DND-41 (cell line): ENCODE measurements at regions not wholly inside any gene's neighbourhood (a gene's known extent, or its start where the extent isn't known, plus 50 kb on each side); places are given as distances from the start of the nearest gene placed in this dataset.

Experiments used
- ATAC-seq: fragments of 200-7000 bp; cut with Tn5 transposase; 3 replicates; pipeline ENCODE4 v1.9.1; 2021; ENCODE audit warnings: low read depth; ENCODE audit not compliant: insufficient read depth
- DNase-seq: peaks from one replicate; pipeline ENCODE4 v3.0.0-alpha.2; 2020
- H2AFZ ChIP-seq: 2 replicates; pipeline ENCODE4 v1.6.0; 2012; ENCODE audit warnings: low read depth, low read length
- H3K27ac ChIP-seq: 2 replicates; pipeline ENCODE4 v1.5.1; 2012; ENCODE audit warnings: low read length, inconsistent platforms
- H3K27me3 ChIP-seq: fragments of 200-600 bp; sonication (generic); 2 replicates; pipeline ENCODE4 v1.6.0; 2012; ENCODE audit warnings: low read length, mild to moderate bottlenecking, inconsistent platforms; ENCODE audit not compliant: insufficient read depth, poor library complexity
- H3K36me3 ChIP-seq: 2 replicates; pipeline ENCODE4 v1.5.1; 2012; ENCODE audit warnings: low read length, inconsistent platforms; ENCODE audit not compliant: insufficient read depth
- H3K4me1 ChIP-seq: 2 replicates; pipeline ENCODE4 v1.5.1; 2012; ENCODE audit warnings: mild to moderate bottlenecking, low read length; ENCODE audit not compliant: insufficient read depth
- H3K4me2 ChIP-seq: 2 replicates; pipeline ENCODE4 v1.6.0; 2012; ENCODE audit warnings: mild to moderate bottlenecking, moderate library complexity, low read length, inconsistent platforms; ENCODE audit not compliant: insufficient read depth
- H3K4me3 ChIP-seq, 2 experiments: fragments of 200-600 bp in 1 of 2; shearing (Covaris generic) in 1 of 2; 2 replicates each; pipeline ENCODE4 v1.5.1; 2012 to 2016; ENCODE audit warnings: inconsistent platforms in 2 of 2, low read length in 2 of 2, mild to moderate bottlenecking in 2 of 2, low read depth in 1 of 2, moderate library complexity in 1 of 2
- H3K79me2 ChIP-seq: 2 replicates; pipeline ENCODE4 v1.6.0; 2012; ENCODE audit warnings: low read length, inconsistent platforms; ENCODE audit not compliant: insufficient read depth
- H3K9ac ChIP-seq: 2 replicates; pipeline ENCODE4 v1.6.0; 2012; ENCODE audit warnings: low read depth, mild to moderate bottlenecking, inconsistent platforms, low read length, moderate library complexity
- H3K9me3 ChIP-seq: 2 replicates; pipeline ENCODE4 v1.5.1; 2012; ENCODE audit warnings: low read length, moderate library complexity, mild to moderate bottlenecking, inconsistent platforms; ENCODE audit not compliant: insufficient read depth, severe bottlenecking
- H4K20me1 ChIP-seq: 2 replicates; pipeline ENCODE4 v1.6.0; 2012; ENCODE audit warnings: low read length; ENCODE audit not compliant: insufficient read depth
- CTCF ChIP-seq: IDR thresholded peaks from 2 replicates; pipeline ENCODE4 v1.5.1; 2012; ENCODE audit warnings: borderline replicate concordance, low read length, moderate library complexity, mild to moderate bottlenecking; ENCODE audit not compliant: poor library complexity, severe bottlenecking; ENCODE audit errors: extremely low read depth
- EZH2 ChIP-seq: IDR thresholded peaks from 3 replicates; pipeline ENCODE4 v1.6.1; 2012; ENCODE audit warnings: borderline replicate concordance, low read depth, mild to moderate bottlenecking, moderate library complexity, low read length, inconsistent platforms; ENCODE audit not compliant: severe bottlenecking

GRCh38 chr6:14953836-14954235, 292.0 kb upstream of the JARID2 start:
- Histone ChIP-seq H3K4me2 (no peak overlapping the region), H3K9ac (no peak overlapping the region), H3K4me1 (no peaks in the 10 kb centered on the region), H2AFZ (no peak overlapping the region), H3K36me3 (no peaks in the 10 kb centered on the region), H3K9me3 (peaks cover 4% of the 10 kb centered on the region), H4K20me1 (no peaks in the 10 kb centered on the region), H3K27me3 (no peaks in the 10 kb centered on the region), H3K79me2 (no peaks in the 10 kb centered on the region), H3K27ac (no peak overlapping the region), H3K4me3 (no peak overlapping the region)
- DNase-seq (no peak), ATAC-seq (no peak)
- TF ChIP-seq CTCF (no peak), EZH2 (no peak)

- Histone ChIP-seq H3K36me3 (no peaks in the 10 kb centered on the region), H3K4me3 (no peak overlapping the region)
Measured at GRCh38 chr6:14957355-14958059, 288.4 kb upstream of the JARID2 start.

GRCh38 chr6:14959324-14959885, 286.5 kb upstream of the JARID2 start:
- TF ChIP-seq EZH2 (no peak), CTCF (no peak)
- no peak overlapping the region for H3K4me2 ChIP-seq
- no peak overlapping the region for H3K9ac ChIP-seq
- H4K20me1 ChIP-seq = no peaks in the 10 kb centered on the region
- ATAC-seq = no peak
- H3K27me3 ChIP-seq = no peaks in the 10 kb centered on the region
- H2AFZ ChIP-seq = no peak overlapping the region
- no peaks in the 10 kb centered on the region for H3K4me1 ChIP-seq
- H3K79me2 ChIP-seq = no peaks in the 10 kb centered on the region
- no peak overlapping the region for H3K27ac ChIP-seq
- no peak overlapping the region for H3K4me3 ChIP-seq
- peaks cover 4% of the 10 kb centered on the region for H3K9me3 ChIP-seq
- no peaks in the 10 kb centered on the region for H3K36me3 ChIP-seq
- no peak for DNase-seq

More at GRCh38 chr6:14957355-14958059, 288.4 kb upstream of the JARID2 start:
- no peak for TF ChIP-seq CTCF
- no peak for TF ChIP-seq EZH2
- Histone ChIP-seq H3K4me1 (no peaks in the 10 kb centered on the region), H4K20me1 (no peaks in the 10 kb centered on the region), H3K79me2 (no peaks in the 10 kb centered on the region), H2AFZ (no peak overlapping the region), H3K27ac (no peak overlapping the region), H3K27me3 (no peaks in the 10 kb centered on the region), H3K9ac (no peak overlapping the region), H3K4me2 (no peak overlapping the region), H3K9me3 (peaks cover 4% of the 10 kb centered on the region)
- no peak for DNase-seq
- ATAC-seq = no peak
